HG03469 (cell line): ENCODE measurements at regions not wholly inside any gene's neighbourhood (a gene's known extent, or its start where the extent isn't known, plus 50 kb on each side); places are given as distances from the start of the nearest gene placed in this dataset.

Experiments used
- ATAC-seq: cut with Tn5 transposase; IDR thresholded peaks from one replicate; pipeline ENCODE4 v1.9.1; 2021; ENCODE audit warnings: mild to moderate bottlenecking, moderate library complexity, moderate number of reproducible peaks; ENCODE audit not compliant: unreplicated experiment

DNA sequence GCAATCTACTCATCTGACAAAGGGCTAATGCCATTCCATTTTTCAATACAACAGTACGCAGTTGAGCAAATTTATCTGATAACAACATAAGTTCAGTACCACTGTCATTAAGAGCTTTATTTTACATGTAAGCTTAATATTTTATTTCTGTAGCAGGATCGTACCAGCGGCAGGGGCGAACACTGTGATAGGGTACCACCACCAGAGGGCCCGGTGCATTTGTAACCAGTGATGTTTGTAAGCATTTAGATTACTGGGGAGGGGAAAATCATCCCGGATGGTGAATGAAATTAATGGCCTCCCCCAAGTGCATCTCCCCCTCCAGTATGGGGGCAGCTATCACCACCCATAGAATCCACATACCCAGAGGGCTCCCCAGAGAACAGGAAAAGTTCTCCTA lies 179.0 kb downstream of the ADGRA3 start:
- ATAC-seq: no peak

DNA sequence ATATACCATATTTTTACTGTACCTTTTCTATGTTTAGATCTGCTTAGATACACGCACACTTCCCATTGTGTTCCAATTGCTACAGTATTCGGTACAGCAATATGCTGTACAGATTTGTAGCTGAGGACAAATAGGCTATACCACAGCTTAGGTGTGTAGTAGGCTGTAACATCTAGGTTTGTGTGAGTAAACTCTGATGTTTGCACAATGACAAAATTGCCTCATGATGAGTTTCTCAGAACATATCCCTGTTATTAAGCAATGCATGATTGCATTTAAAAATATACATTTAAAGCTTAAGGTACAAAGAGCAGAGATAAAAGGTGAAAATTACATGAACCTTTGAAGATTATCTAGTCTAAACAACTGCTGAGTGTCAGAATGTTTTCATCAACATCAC lies 181.7 kb downstream of the ADGRA3 start:
- no peak for ATAC-seq

DNA sequence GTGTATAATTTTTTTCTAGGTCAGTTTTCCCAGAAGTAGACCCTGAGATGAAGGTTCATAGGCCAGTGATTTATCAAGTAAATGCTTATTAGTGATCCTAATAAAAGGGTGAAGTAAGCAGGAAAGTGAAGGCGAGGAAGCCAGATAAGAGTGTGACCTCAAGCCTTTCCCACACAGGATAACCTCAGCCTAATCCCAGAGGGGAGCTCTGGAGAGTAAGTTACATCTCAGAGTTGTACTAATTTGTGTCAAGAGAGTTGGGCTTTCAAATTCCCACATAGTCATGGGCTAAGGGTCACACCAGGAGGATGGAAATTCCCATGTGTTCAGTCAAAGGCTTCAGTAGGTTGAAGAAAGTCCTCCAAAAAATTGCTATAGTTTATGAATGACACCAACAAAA lies 191.4 kb downstream of the ADGRA3 start:
- ATAC-seq: no peak

DNA sequence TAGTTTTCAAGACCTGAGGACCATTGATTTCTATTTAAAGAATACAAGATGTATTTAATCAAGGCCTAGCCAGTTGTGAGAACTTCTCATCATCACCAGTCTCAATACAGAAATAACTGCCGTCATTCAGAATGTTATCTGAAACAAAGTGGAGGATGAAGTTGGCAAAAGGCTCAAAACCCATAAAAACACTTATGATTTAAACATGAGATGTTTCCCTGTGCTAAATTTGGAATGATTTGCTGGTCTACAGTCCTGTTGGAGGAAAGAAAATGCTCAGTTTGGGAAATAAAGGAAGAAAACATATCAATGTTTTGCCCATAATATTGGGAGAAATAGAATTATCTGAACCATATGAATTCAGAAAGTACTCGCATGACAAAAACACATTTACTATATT lies 192.2 kb downstream of the ADGRA3 start:
- ATAC-seq: no peak

DNA sequence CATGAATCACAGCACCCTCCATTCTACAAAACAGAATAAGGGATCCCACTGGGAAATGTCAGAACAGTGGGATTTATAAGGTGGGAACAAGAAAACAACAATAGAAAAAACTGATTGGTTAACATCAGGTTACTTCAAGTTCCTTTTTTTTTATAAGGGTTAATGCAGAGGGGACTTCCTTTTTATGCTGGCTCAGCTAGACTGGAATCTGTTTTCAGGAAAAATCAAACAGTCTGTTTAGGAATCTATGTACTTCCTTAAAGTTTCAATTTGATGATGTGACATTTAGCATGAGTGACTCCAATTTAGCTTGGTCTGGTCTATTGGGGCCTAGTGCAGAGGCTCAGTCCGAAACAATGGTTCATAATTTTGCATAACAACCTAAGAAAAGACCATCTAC lies 192.9 kb downstream of the ADGRA3 start:
- no peak for ATAC-seq

DNA sequence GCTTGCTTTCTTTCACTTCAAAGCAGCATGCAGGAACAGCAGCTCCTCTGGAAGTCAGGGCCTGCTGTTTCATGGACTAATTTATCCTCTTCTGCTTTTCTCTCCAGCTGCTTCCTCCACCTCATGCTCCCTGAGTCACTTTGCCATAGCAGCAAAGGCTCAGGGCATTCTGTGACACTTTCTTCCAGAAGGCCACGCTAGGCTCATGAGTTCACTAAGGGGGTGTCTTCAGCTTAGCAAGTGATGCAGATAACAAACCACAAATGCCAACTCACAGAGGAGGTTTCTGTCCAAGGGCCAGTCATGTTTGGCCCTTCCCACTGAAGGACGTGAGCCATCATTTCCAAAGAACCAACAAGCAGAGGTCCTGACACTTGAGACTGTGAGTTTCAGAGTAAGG lies 200.2 kb downstream of the ADGRA3 start:
- no peak for ATAC-seq

DNA sequence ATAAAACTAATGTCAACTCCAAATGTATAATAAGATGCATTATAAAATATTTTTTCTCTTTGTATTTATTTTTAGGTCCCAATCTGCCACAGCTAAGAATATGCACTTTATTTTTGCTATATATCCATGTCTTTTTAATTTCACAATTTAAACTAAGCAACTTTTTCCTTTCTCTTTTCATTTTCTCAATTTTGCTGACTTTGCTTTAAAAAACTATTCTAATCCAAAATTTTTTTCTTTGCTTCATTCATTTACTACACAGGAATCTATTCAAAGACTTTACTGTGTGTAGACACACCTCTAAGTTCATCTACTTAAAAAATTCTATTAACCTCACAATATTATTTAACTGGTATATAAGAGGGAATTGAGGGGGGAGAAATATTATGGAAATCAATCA lies 201.9 kb downstream of the ADGRA3 start:
- ATAC-seq: no peak

DNA sequence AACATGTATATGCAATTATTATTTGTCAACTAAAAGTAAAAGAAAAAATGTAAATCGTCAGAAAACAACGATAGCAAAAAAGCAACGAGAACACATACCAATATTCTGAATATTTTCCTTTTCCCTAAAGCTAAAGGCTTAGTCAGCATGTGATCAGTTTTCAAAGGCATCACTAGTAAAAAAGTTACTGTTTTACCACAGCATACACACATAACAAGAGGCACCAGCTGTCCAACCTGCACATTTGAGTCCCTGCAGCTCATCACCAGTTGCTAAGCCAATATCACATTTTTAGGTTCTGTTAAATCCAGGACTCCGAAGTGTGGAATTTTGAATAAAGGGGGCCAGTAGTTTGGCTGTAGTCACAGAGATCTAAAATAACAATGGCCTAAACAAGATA lies 203.8 kb downstream of the ADGRA3 start:
- ATAC-seq: no peak

DNA sequence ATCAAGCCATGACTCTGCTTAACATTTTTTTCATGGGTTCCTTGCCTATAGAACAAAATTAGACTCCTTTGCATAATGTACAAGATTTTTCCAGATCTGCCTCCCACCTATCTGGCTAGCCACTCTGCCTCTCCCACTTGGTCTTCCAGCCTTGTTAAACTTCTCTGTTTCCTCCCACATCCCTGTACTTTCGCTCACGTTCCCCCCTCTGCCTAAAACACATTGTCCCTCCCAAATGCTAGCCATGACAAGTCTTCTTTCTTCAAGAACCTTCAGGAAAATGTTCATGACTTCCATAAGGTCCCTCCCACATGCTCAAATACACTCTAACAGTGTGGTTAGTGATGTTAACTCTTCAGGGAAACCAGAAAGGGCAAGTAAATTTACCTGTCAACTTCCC lies 214.6 kb downstream of the ADGRA3 start:
- ATAC-seq: no peak

DNA sequence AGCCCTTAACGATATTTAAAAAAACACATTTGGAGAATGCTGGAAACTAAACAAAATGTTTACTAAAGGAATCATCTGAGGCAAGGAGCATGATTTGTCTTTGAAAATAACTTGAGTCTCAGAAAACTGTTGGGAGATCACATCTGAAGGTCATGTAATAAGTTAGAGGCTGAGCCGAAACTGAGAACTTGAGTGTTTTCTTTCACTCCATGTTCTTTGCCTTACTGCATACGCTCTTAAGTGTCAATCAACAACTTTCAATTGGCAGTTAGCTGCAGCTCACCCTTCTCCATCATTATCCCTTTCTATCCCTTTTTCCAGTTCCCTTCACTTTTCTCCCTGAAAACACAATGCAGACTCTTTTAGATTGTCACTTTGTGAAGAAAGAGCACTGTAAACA lies 216.2 kb downstream of the ADGRA3 start:
- ATAC-seq: no peak

DNA sequence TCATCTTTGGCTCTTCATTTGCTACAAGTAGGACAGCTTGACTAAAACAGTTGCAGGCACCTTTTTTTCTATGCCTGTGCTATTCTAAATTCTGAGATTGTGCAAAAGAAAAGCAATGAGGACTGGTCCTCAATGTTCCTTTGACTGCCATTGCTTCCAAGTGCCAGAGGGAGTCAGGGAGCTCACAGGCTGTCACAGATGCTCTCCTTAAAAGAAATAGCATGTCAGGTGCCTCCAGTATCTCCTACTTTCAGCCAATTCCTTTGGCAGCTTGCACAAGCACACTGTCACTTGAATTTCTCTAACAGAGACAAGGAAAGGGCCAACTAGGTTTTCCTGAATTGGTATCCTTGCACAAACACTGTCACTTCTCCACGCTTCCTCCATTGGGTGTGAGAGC lies 228.2 kb downstream of the ADGRA3 start:
- no peak for ATAC-seq

DNA sequence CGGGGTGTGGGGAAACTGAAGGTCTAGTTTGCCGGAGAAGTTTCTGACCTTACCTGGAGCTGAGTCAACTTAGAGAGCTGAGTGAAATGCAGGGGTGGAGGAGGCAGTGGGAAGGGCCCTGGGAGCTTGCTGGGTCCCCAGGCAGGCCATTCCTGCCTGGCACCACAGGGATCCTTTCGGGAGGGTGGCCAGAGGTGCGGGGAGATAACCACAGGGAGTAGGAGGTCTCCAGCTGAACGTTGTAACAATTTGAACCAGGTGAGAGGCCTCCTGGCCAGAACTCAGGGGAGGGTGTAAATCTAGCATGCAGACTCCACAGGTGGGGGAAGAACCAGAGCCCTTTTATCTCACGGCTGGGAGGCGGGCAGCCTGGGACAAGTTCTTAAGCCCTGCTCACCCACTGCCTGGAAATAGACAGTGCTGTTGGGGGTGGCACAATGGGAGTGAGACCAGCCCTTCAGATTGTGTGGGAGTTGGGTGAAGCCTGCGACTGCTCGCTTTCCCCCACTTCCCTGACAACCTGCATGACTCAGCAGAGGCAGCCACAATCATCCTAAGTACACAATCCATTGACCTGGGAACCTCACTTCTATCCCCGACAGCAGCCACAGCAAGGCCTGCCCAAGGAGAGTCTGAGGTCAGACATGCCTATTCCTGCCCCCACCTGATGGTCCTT lies 247.4 kb downstream of the ADGRA3 start:
- no peak for ATAC-seq

DNA sequence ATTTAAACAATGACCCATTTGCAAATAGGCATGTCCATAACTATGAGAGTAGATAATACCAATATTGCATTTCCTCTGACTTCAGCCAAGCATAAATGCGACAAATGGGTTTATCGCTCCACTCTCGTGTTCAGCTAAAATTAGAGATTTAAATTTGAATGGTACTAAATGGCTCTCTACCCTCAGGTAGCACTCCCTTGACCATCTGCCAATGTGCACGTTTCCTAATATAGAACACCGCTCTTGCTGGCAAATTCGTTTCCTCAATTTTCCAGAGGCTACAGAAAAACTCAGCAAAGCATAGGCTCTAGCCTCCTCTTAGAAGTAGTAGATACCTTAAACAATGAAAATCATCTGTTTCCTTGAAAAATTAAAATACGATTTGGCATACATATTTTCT lies 251.6 kb downstream of the ADGRA3 start:
- ATAC-seq: no peak

DNA sequence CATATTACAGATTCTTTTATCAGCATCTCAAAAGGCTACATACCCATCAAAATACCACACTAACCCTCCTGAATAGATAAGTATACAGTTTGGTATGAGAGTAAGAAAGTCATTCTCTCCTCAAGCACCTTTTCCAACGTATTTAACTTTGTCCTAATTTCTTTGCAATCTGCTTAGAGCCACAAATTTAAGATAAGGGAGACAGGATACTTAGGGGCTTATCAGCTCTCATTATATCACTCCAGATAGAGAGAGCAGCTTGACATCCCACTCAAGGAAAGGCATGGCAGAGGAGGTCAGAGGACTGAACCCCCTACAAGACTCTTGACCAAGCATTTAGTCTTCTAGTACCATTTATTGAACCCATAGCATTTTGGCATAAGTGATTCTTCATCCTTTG lies 262.4 kb downstream of the ADGRA3 start:
- no peak for ATAC-seq

DNA sequence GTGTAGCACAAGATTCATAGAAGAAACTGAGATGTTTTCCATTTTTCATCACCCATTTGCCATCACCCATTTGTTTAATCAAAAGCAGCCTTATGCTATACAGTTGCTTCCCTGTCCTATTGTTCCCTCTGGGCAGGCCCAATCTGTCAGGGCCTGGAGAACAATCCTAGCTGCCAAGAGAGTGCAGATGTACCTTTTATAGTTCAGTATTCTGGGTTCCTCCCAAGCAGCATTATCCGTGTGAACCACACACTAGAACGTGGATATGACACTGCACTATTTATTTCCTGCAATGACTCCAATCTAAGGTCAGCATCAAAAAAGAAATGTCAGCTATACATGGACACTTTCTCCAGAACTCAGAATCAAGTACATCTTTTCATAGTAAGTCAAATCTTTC lies 269.0 kb downstream of the ADGRA3 start:
- no peak for ATAC-seq

DNA sequence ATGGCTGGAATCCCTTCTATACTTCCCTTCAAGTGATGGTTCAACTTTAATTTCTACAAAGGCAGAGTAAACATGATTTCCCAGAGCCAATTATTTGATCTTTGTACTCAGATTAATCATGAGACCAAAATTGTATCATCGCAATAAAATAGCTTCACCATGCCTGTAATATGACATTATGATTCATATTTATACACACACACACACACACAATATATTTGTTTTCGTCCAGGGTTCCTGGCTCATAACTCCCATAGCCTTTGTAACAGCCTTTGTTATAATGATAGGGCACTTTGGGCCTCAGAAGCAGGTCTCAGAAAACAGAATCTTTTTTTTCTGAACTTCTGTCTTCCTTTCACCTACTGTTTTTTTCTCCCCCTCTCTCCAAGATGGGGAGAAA lies 270.6 kb downstream of the ADGRA3 start:
- ATAC-seq: no peak

DNA sequence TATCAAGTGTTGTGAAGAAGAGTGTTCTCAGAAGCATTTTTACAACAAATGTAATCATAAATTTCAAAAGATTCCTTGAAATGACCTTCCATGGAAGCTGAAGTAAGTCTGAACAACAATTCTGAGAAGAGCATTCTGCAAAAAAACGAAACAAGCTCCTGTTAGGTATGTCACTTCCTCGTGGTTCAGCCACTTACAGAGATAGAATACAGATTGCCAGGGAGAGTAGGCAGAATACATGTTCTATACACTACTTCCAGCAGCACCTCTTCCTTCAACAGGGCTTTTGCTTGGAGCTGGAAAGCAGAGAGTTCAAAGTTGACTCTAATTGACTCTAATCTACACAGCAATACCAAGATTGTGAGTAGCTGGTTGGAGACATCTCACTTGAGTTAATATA lies 274.5 kb downstream of the ADGRA3 start:
- ATAC-seq: no peak

DNA sequence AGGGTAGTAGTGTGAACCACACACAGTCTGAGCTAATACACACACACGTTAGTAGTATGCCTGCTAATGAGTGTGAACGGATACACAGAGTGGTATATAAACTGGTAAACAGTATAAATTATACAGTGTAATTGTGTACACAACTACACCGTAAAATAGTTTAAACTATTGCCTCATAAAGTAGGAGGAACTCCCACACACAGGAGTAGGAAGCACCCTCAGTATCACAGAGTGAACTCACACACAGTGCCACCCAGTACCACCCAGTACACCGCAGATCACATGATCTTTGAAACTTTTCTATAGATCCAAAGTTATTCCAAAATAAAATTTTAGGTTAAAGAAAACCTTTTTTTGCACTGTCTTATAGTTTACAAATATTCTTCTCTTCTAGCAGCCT lies 275.1 kb downstream of the ADGRA3 start:
- ATAC-seq: no peak

DNA sequence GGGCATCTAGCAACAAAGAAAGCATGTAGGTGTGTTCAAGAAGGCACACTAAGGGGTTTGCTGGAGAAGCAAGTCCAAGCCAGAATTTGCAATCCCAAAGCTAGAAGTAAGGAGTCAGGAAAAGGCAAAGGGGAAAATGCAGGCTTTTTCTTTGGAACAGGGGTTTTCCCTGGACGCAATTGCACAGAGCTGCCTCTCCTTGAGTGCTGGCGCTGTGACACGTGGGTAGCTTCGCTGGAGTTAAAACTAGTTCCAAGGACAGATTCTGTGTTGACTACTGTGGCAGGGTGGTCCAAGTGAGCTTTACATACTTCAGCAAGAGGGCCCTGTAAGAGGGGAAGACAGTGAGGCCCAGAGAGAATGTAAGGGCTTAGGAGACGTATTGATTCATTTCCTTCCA lies 277.1 kb downstream of the ADGRA3 start:
- no peak for ATAC-seq

DNA sequence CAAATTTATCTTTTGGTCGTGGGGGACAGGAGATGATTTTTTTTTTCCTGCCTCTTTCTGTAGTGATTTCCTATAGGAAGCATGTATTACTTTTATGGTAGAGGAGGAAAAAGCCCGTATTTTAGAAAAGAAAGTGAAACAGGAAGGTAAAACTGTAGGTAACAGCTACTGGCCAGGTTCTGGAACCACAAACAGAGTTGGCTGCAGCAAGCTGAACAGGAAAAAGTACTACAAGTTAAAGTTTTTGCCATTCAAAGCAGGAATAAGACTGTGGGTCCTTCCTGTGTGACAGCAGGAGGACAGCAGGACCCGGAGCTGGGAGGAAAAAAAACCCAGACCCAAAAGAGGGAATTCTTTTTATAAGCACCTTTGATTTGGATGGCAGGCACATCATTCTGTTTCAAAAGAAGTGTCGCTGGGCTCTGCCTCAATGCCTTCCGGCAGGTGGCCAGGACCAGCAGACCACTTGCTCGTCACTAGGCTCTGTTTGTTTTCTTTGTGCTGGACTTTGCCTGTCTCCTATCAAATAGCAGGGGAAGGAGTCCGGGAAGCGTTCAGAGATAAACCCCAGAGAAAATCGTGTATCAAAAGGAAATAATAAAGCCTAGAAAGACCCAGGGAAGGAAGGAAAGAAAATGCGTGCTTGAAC lies 277.9 kb downstream of the ADGRA3 start:
- no peak for ATAC-seq

DNA sequence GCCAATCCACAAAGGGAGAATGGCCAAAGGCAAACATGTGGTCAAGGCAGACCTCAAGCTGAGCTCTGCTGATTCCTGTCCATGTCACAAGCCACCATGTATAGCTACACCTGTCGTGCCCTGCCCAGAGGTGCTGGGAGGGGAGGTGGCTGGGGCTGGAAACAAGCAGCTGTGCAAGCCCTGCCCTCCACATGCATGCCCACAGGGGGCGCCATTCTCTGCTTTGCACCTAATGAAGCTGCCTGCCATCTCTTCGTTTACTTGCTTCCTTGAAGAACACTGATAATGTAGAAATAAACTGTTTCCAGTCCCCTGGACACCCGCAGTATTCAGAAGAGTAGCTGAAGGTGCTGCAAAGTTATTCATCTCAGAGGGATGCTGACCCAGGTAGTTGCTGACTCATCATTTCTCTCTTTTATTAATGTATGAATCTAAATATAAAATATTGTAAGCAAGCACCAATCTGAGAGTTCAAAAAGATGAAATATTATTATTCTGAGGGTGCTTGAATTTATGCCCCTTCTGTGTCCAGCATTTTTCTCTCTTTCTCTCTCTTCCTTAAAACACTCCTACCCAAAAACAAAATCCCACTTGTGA lies 278.6 kb downstream of the ADGRA3 start:
- no peak for ATAC-seq

DNA sequence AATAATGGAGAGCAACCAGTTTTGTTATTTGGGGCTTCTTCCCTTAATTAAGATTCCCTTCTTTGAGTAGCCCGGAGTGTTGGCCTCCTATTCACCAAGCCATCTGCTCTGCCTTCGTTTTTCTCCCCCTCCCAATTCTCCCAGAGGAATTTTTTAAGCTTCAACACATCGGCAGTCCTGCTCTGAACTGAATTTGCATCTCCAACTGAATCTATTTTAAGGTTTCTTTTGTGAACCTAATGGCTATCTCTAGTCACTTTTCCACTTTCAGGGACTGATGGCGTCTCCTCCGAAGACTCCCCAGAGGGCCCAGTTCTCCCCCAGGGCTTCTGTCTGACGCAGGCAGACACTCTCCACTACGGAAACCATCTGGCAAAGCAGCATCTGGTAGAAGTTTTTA lies 280.2 kb downstream of the ADGRA3 start:
- no peak for ATAC-seq

DNA sequence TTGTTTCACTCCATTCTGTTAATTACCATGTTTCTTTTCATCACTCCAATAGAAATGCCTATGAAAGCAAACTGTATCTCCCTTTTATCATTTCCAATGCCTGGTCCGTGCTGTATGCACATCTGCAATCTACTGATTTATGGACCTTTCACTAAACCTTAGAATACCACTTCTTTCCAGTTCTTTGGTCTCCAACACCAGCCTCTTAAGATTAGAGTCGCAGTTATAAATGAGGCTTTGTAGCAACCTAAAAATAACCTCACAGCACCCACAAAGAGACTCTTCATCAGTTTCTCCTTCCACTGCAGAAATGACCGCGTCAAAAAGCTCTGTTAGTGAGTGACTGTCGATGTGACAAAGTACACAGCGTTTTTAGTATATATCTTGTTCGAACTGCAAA lies 282.6 kb downstream of the ADGRA3 start:
- ATAC-seq: no peak
